KMS-11 (cell line): ENCODE measurements at regions not wholly inside any gene's neighbourhood (a gene's known extent, or its start where the extent isn't known, plus 50 kb on each side); places are given as distances from the start of the nearest gene placed in this dataset.
"Not testable (repeated sequence)": the region's sequence is repeated elsewhere in the genome, so short reads cannot be mapped to it uniquely, and the experiment has no call there.

Source experiments
- H2AFZ ChIP-seq: fragments of 200-600 bp; sonication (generic); 2 replicates; pipeline ENCODE4 v1.6.1; 2016; ENCODE audit warnings: antibody characterized with exemption, mixed run types, low read depth
- H3K27ac ChIP-seq: fragments of 200-600 bp; sonication (generic); 2 replicates; pipeline ENCODE4 v1.6.1; 2016; ENCODE audit warnings: mild to moderate bottlenecking, mixed run types
- H3K27me3 ChIP-seq: fragments of 200-600 bp; sonication (generic); 2 replicates; pipeline ENCODE4 v1.6.1; 2017; ENCODE audit warnings: mild to moderate bottlenecking, low read depth, mixed run types, moderate library complexity; ENCODE audit not compliant: insufficient read depth
- H3K36me3 ChIP-seq: fragments of 200-600 bp; sonication (generic); 2 replicates; pipeline ENCODE4 v1.6.1; 2017; ENCODE audit warnings: mild to moderate bottlenecking, mixed run types; ENCODE audit not compliant: insufficient read depth
- H3K4me1 ChIP-seq: fragments of 200-600 bp; sonication (generic); 2 replicates; pipeline ENCODE4 v1.6.1; 2016; ENCODE audit warnings: mild to moderate bottlenecking, low read depth, mixed run types; ENCODE audit not compliant: poor library complexity, severe bottlenecking
- H3K4me2 ChIP-seq: fragments of 200-600 bp; sonication (generic); 2 replicates; pipeline ENCODE4 v1.7.0; 2016; ENCODE audit warnings: mild to moderate bottlenecking, mixed run types
- H3K4me3 ChIP-seq: fragments of 200-600 bp; sonication (generic); IDR thresholded peaks from 2 replicates; pipeline ENCODE4 v1.6.1; 2017; ENCODE audit warnings: low read depth, low read length, mixed read lengths; ENCODE audit not compliant: insufficient read depth
- H3K79me2 ChIP-seq: fragments of 200-600 bp; sonication (generic); 2 replicates; pipeline ENCODE4 v1.6.1; 2016; ENCODE audit warnings: low read depth, mixed run types; ENCODE audit not compliant: insufficient read depth
- H3K9ac ChIP-seq: fragments of 200-600 bp; sonication (generic); 2 replicates; pipeline ENCODE4 v1.6.1; 2016; ENCODE audit warnings: mild to moderate bottlenecking, mixed run types
- H4K20me1 ChIP-seq: fragments of 200-600 bp; sonication (generic); 2 replicates; pipeline ENCODE4 v1.6.1; 2016; ENCODE audit warnings: mild to moderate bottlenecking, mixed run types; ENCODE audit not compliant: insufficient read depth
- TF ChIP-seq, protein P1 (sequence below): fragments of 200-600 bp; sonication (generic); conservative IDR thresholded peaks from 2 replicates; pipeline ENCODE4 v1.6.1; 2017; ENCODE audit warnings: low read depth, mild to moderate bottlenecking, antibody characterized with exemption, low read length, moderate library complexity, mixed read lengths

DNA sequence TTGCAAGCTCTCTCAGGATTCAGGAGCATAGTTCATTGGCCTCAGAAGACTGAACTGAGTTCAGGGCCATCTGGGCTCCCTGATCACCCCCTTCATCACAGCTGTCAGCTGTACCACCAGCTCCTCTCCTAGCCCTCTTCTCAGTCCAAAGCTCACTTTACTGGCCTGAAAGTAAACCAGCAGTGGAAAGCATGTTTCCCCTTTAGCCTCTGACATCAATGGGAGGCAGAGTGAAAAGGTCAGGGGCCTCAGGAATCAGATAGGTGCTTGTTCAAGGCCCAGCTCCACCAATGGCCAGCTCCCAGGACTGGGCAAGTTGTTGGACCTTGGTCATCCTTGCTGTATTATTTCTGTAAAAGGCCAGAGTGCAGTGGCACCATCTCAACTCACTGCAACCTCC, 223.4 kb downstream of the TLE3 start:
- H3K9ac ChIP-seq = no peak overlapping the region
- H2AFZ ChIP-seq = no peak overlapping the region
- H3K27me3 ChIP-seq = no peaks in the 10 kb centered on the region
- TF ChIP-seq, protein P1, sequence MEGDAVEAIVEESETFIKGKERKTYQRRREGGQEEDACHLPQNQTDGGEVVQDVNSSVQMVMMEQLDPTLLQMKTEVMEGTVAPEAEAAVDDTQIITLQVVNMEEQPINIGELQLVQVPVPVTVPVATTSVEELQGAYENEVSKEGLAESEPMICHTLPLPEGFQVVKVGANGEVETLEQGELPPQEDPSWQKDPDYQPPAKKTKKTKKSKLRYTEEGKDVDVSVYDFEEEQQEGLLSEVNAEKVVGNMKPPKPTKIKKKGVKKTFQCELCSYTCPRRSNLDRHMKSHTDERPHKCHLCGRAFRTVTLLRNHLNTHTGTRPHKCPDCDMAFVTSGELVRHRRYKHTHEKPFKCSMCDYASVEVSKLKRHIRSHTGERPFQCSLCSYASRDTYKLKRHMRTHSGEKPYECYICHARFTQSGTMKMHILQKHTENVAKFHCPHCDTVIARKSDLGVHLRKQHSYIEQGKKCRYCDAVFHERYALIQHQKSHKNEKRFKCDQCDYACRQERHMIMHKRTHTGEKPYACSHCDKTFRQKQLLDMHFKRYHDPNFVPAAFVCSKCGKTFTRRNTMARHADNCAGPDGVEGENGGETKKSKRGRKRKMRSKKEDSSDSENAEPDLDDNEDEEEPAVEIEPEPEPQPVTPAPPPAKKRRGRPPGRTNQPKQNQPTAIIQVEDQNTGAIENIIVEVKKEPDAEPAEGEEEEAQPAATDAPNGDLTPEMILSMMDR = no peak
- no peak overlapping the region for H3K4me3 ChIP-seq
- H3K79me2 ChIP-seq = no peaks in the 10 kb centered on the region
- no peaks in the 10 kb centered on the region for H3K36me3 ChIP-seq
- no peak overlapping the region for H3K27ac ChIP-seq
- H3K4me2 ChIP-seq = no peak overlapping the region
- no peaks in the 10 kb centered on the region for H4K20me1 ChIP-seq
- no peaks in the 10 kb centered on the region for H3K4me1 ChIP-seq

DNA sequence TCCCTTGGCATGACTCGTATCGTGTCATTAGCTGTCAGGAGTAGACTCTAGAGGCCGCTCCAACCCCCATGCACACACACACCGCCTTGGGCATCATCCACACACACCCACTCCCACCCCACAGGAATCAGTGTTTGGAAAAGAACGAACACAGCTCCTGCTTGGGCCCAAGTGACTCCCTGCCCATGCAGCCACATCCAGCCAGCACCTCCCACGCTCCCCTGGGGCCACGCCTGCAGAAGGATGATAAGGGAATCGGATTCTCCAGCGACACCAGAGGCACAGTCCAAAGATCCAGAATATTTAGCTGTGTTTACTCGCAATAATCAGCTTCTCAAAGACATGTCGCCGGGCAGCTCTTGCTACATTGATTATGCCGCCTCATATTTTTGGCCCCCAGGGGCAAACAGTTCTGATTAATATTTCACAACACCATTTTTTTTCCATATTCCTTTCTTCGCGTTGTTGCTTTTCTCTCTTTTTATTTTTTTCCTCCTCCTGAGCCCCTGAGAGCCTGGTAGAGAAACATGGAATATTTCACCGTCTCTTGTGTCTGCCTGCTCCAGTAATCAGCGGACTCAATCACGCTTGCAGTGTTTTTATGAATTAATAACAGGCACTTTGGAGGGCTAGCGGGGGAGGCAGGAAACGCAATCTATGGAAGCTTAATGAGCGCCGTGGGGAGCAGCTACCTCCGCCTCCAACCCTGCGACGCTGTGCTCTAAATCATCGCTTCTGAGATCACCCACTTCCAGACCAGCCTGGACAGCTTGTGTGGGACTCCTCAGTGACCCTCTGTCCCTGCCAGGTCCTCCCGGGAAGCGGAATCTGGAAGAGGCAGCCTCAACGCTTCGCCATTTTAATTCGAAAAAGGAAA, 221.4 kb downstream of the TLE3 start:
- no peaks in the 10 kb centered on the region for H3K27me3 ChIP-seq
- no peaks in the 10 kb centered on the region for H3K4me1 ChIP-seq
- H3K27ac ChIP-seq = no peak overlapping the region
- no peaks in the 10 kb centered on the region for H3K79me2 ChIP-seq
- TF ChIP-seq, protein P1 = no peak
- H3K9ac ChIP-seq = no peak overlapping the region
- H2AFZ ChIP-seq = no peak overlapping the region
- H3K4me3 ChIP-seq = no peak overlapping the region
- no peaks in the 10 kb centered on the region for H3K36me3 ChIP-seq
- H3K4me2 ChIP-seq = no peak overlapping the region
- no peaks in the 10 kb centered on the region for H4K20me1 ChIP-seq

DNA sequence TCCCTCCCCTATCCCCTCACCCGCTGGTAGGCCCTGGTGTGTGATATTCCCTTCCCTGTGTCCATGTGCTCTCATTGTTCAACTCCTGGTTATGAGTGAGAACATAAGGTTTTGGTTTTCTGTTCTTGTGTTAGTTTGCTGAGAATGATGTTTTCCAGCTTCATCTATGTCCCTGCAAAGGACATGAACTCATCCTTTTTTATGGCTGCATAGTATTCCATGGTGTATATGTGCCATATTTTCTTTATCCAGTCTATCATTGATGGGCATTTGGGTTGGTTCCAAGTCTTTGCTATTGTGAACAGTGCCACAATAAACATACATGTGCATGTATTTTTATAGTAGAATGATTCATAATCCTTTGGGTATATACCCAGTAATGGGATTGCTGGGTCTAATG, 217.8 kb downstream of the TLE3 start:
- not testable (repeated sequence) for H3K36me3 ChIP-seq, H4K20me1 ChIP-seq, H3K27me3 ChIP-seq, H3K9ac ChIP-seq, H3K27ac ChIP-seq, H3K4me3 ChIP-seq, H3K4me2 ChIP-seq, H3K4me1 ChIP-seq, H2AFZ ChIP-seq, H3K79me2 ChIP-seq

- H3K79me2 ChIP-seq = no peaks in the 10 kb centered on the region
- H3K4me3 ChIP-seq = no peak overlapping the region
- TF ChIP-seq, protein P1 = no peak
- no peak overlapping the region for H3K4me2 ChIP-seq
- H3K36me3 ChIP-seq = no peaks in the 10 kb centered on the region
- no peak overlapping the region for H3K9ac ChIP-seq
- no peaks in the 10 kb centered on the region for H3K4me1 ChIP-seq
- H3K27me3 ChIP-seq = no peaks in the 10 kb centered on the region
- H3K27ac ChIP-seq = no peak overlapping the region
- no peaks in the 10 kb centered on the region for H4K20me1 ChIP-seq
- H2AFZ ChIP-seq = no peak overlapping the region
Measured at GRCh38 chr15:69880571-69881301, 217.0 kb downstream of the TLE3 start.

GRCh38 chr15:69881302-69881670, 216.4 kb downstream of the TLE3 start:
- H2AFZ ChIP-seq = no peak overlapping the region
- no peaks in the 10 kb centered on the region for H3K4me1 ChIP-seq
- no peak overlapping the region for H3K27ac ChIP-seq
- TF ChIP-seq, protein P1 = no peak
- no peaks in the 10 kb centered on the region for H4K20me1 ChIP-seq
- H3K4me2 ChIP-seq = no peak overlapping the region
- H3K4me3 ChIP-seq = no peak overlapping the region
- no peak overlapping the region for H3K9ac ChIP-seq
- H3K36me3 ChIP-seq = no peaks in the 10 kb centered on the region
- H3K27me3 ChIP-seq = no peaks in the 10 kb centered on the region
- no peaks in the 10 kb centered on the region for H3K79me2 ChIP-seq
